Muscle layer of colon (tissue), 2 donors: ENCODE measurements at regions not wholly inside any gene's neighbourhood (a gene's known extent, or its start where the extent isn't known, plus 50 kb on each side); places are given as distances from the start of the nearest gene placed in this dataset.

ENCODE experiments used
- H3K27ac ChIP-seq: one replicate; pipeline ENCODE4 v1.7.0; 2013; ENCODE audit warnings: low read depth, mild to moderate bottlenecking, low read length, moderate library complexity
- H3K27me3 ChIP-seq, 2 donors: one replicate each; pipeline ENCODE4 v1.7.0; 2013; ENCODE audit warnings: low read length in 2 of 2, mild to moderate bottlenecking in 2 of 2; ENCODE audit not compliant: insufficient read depth in 2 of 2, control insufficient read depth in 1 of 2
- H3K36me3 ChIP-seq: one replicate; pipeline ENCODE4 v1.7.0; 2013; ENCODE audit warnings: mild to moderate bottlenecking, low read length; ENCODE audit not compliant: insufficient read depth
- H3K4me1 ChIP-seq: one replicate; pipeline ENCODE4 v1.7.0; 2013; ENCODE audit warnings: mild to moderate bottlenecking, low read length; ENCODE audit not compliant: insufficient read depth
- H3K4me3 ChIP-seq, 2 donors: one replicate each; pipeline ENCODE4 v1.7.0; 2013; ENCODE audit warnings: low read length in 2 of 2, low read depth in 1 of 2, mild to moderate bottlenecking in 1 of 2, moderate library complexity in 1 of 2
- H3K9ac ChIP-seq: one replicate; pipeline ENCODE4 v1.7.0; 2013; ENCODE audit warnings: low read length
- H3K9me3 ChIP-seq: one replicate; pipeline ENCODE4 v1.7.0; 2013; ENCODE audit warnings: mild to moderate bottlenecking, low read length
- donor health status: abdominal sarcoma.
- donor health status: Adenocarcinoma of cecum.

GRCh38 chr17:33404070-33404819, 111.2 kb upstream of the ASIC2 start:
- no peaks in the 10 kb centered on the region for H3K27me3 ChIP-seq
- no peak overlapping the region for H3K9ac ChIP-seq
- no peaks in the 10 kb centered on the region for H3K9me3 ChIP-seq
- H3K36me3 ChIP-seq, result no peaks in the 10 kb centered on the region
- no peak overlapping the region for H3K4me3 ChIP-seq
- no peak overlapping the region for H3K27ac ChIP-seq
- no peaks in the 10 kb centered on the region for H3K4me1 ChIP-seq

- Histone ChIP-seq H3K36me3 (no peaks in the 10 kb centered on the region), H3K27me3 (no peaks in the 10 kb centered on the region), H3K4me3 (no peak overlapping the region), H3K9me3 (no peaks in the 10 kb centered on the region), H3K9ac (no peak overlapping the region), H3K4me1 (no peaks in the 10 kb centered on the region), H3K27ac (no peak overlapping the region)
Measured at GRCh38 chr17:33416131-33416530, 123.0 kb upstream of the ASIC2 start.

- Histone ChIP-seq H3K9me3 (no peaks in the 10 kb centered on the region), H3K27ac (no peak overlapping the region), H3K9ac (no peak overlapping the region), H3K4me1 (no peaks in the 10 kb centered on the region), H3K4me3 (no peak overlapping the region), H3K36me3 (no peaks in the 10 kb centered on the region), H3K27me3 (no peaks in the 10 kb centered on the region)
Measured at GRCh38 chr17:33421933-33422332, 128.8 kb upstream of the ASIC2 start.

- H3K36me3 ChIP-seq, result no peaks in the 10 kb centered on the region
- no peaks in the 10 kb centered on the region for H3K4me1 ChIP-seq
- H3K4me3 ChIP-seq, result no peak overlapping the region
- no peaks in the 10 kb centered on the region for H3K27me3 ChIP-seq
- H3K9ac ChIP-seq, result no peak overlapping the region
- H3K27ac ChIP-seq, result no peak overlapping the region
- no peaks in the 10 kb centered on the region for H3K9me3 ChIP-seq
Measured at GRCh38 chr17:33433581-33433980, 140.5 kb upstream of the ASIC2 start.

- H3K9ac ChIP-seq, result no peak overlapping the region
- H3K4me1 ChIP-seq, result no peaks in the 10 kb centered on the region
- H3K36me3 ChIP-seq, result no peaks in the 10 kb centered on the region
- no peaks in the 10 kb centered on the region for H3K9me3 ChIP-seq
- no peaks in the 10 kb centered on the region for H3K27me3 ChIP-seq
- H3K4me3 ChIP-seq, result no peak overlapping the region
- H3K27ac ChIP-seq, result no peak overlapping the region
Measured at GRCh38 chr17:33434841-33435240, 141.7 kb upstream of the ASIC2 start.

GRCh38 chr17:33435721-33436301, 142.7 kb upstream of the ASIC2 start:
- Histone ChIP-seq H3K9me3 (no peaks in the 10 kb centered on the region), H3K9ac (no peak overlapping the region), H3K27ac (no peak overlapping the region)

GRCh38 chr17:33436321-33436720, 143.2 kb upstream of the ASIC2 start:
- Histone ChIP-seq H3K27me3 (no peaks in the 10 kb centered on the region), H3K27ac (no peak overlapping the region), H3K9ac (no peak overlapping the region), H3K36me3 (no peaks in the 10 kb centered on the region), H3K4me3 (no peak overlapping the region), H3K9me3 (no peaks in the 10 kb centered on the region), H3K4me1 (no peaks in the 10 kb centered on the region)

More at GRCh38 chr17:33435721-33436301, 142.7 kb upstream of the ASIC2 start:
- Histone ChIP-seq H3K4me1 (no peaks in the 10 kb centered on the region), H3K36me3 (no peaks in the 10 kb centered on the region), H3K4me3 (no peak overlapping the region), H3K27me3 (no peaks in the 10 kb centered on the region)

GRCh38 chr17:33438139-33438538, 145.0 kb upstream of the ASIC2 start:
- no peaks in the 10 kb centered on the region for H3K36me3 ChIP-seq
- no peak overlapping the region for H3K27ac ChIP-seq
- peaks cover 6% of the 10 kb centered on the region for H3K9me3 ChIP-seq
- no peaks in the 10 kb centered on the region for H3K27me3 ChIP-seq
- H3K4me3 ChIP-seq, result no peak overlapping the region
- no peaks in the 10 kb centered on the region for H3K4me1 ChIP-seq
- H3K9ac ChIP-seq, result no peak overlapping the region

GRCh38 chr17:33438578-33438977, 145.5 kb upstream of the ASIC2 start:
- H3K27me3 ChIP-seq, result no peaks in the 10 kb centered on the region
- H3K4me1 ChIP-seq, result no peaks in the 10 kb centered on the region
- H3K9ac ChIP-seq, result no peak overlapping the region
- H3K4me3 ChIP-seq, result no peak overlapping the region
- H3K27ac ChIP-seq, result no peak overlapping the region
- H3K36me3 ChIP-seq, result no peaks in the 10 kb centered on the region
- H3K9me3 ChIP-seq, result peaks cover 6% of the 10 kb centered on the region

- Histone ChIP-seq H3K4me3 (no peak overlapping the region), H3K27ac (no peak overlapping the region), H3K9me3 (peaks cover 6% of the 10 kb centered on the region), H3K36me3 (no peaks in the 10 kb centered on the region), H3K9ac (no peak overlapping the region), H3K4me1 (no peaks in the 10 kb centered on the region), H3K27me3 (no peaks in the 10 kb centered on the region)
Measured at GRCh38 chr17:33442320-33442719, 149.2 kb upstream of the ASIC2 start.

GRCh38 chr17:33444731-33445130, 151.6 kb upstream of the ASIC2 start:
- Histone ChIP-seq H3K9me3 (peaks cover 6% of the 10 kb centered on the region), H3K4me3 (no peak overlapping the region), H3K36me3 (no peaks in the 10 kb centered on the region), H3K27me3 (no peaks in the 10 kb centered on the region), H3K27ac (no peak overlapping the region), H3K9ac (no peak overlapping the region), H3K4me1 (no peaks in the 10 kb centered on the region)

GRCh38 chr17:33447090-33447489, 154.0 kb upstream of the ASIC2 start:
- Histone ChIP-seq H3K9me3 (peaks cover 5% of the 10 kb centered on the region), H3K4me3 (no peak overlapping the region), H3K27ac (no peak overlapping the region), H3K27me3 (no peaks in the 10 kb centered on the region), H3K4me1 (no peaks in the 10 kb centered on the region), H3K9ac (no peak overlapping the region), H3K36me3 (no peaks in the 10 kb centered on the region)
